Stomach smooth muscle (tissue), 2 donors: ENCODE measurements at regions not wholly inside any gene's neighbourhood (a gene's known extent, or its start where the extent isn't known, plus 50 kb on each side); places are given as distances from the start of the nearest gene placed in this dataset.

Experiments used
- H3K27ac ChIP-seq: one replicate; pipeline ENCODE4 v1.7.0; 2013; ENCODE audit warnings: mild to moderate bottlenecking, low read length, inconsistent platforms
- H3K27me3 ChIP-seq, 2 donors: one replicate each; pipeline ENCODE4 v1.7.0; 2013; ENCODE audit warnings: low read length in 2 of 2; ENCODE audit not compliant: insufficient read depth in 2 of 2, control insufficient read depth in 1 of 2
- H3K36me3 ChIP-seq, 2 donors: one replicate each; pipeline ENCODE4 v1.7.0; 2013; ENCODE audit warnings: low read length in 2 of 2; ENCODE audit not compliant: control insufficient read depth in 2 of 2, insufficient read depth in 2 of 2
- H3K4me1 ChIP-seq: one replicate; pipeline ENCODE4 v1.7.0; 2013; ENCODE audit warnings: low read length; ENCODE audit not compliant: control insufficient read depth, insufficient read depth
- H3K4me3 ChIP-seq, 2 donors: one replicate each; pipeline ENCODE4 v1.7.0; 2013; ENCODE audit warnings: low read length in 2 of 2
- H3K9ac ChIP-seq, 2 donors: one replicate each; pipeline ENCODE4 v1.7.0; 2013; ENCODE audit warnings: low read length in 2 of 2, mild to moderate bottlenecking in 1 of 2
- H3K9me3 ChIP-seq, 2 donors: one replicate each; pipeline ENCODE4 v1.7.0; 2013; ENCODE audit warnings: low read length in 2 of 2; ENCODE audit not compliant: control insufficient read depth in 2 of 2
- donor health status: healthy.
- donor health status: Pancreatic carcinoma.

DNA sequence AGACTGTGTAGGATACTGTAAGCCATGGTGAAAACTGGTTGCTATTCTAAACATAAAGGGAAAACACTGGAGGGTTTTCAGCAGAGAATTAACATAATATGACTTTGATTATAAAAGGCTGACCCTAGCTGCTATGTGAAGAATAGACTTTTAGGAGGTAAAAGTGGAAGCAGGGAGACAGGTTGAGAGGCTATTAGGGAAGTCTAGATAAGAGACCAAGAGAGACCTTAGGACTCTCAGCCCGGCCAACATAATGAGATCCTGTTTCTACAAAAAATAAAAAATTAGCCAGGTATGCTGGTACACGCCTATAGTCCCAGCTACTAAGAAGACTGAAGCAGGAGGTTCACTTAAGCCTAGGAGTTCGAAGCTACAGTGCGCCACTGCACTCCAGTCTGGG lies 393.2 kb upstream of the PMFBP1 start:
- Histone ChIP-seq H3K36me3 (no peaks in the 10 kb centered on the region), H3K4me1 (no peaks in the 10 kb centered on the region), H3K9ac (no peak overlapping the region), H3K4me3 (no peak overlapping the region), H3K27me3 (no peaks in the 10 kb centered on the region), H3K9me3 (no peaks in the 10 kb centered on the region), H3K27ac (no peak overlapping the region)

DNA sequence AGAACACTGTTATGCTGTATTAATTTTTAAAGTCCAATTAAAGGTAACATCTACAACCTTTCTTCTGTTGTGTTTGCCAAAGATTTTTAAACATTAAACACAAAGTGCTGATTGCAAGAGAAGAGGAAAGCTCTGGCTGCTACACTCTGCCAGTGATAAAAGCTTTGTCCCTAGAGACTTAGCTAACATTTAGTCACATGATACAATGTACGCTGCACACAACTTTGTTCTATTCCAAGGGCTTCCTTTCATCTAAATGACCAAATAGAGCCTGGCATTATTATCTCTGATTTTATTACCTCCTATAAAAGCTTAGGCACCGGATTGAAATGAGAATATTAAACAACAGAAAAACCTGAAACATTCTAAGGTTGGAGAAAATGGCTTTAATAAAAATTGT lies 388.7 kb upstream of the PMFBP1 start:
- no peak overlapping the region for H3K4me3 ChIP-seq
- no peaks in the 10 kb centered on the region for H3K9me3 ChIP-seq
- H3K36me3 ChIP-seq: no peaks in the 10 kb centered on the region
- no peak overlapping the region for H3K27ac ChIP-seq
- no peaks in the 10 kb centered on the region for H3K4me1 ChIP-seq
- H3K9ac ChIP-seq: no peak overlapping the region
- H3K27me3 ChIP-seq: no peaks in the 10 kb centered on the region

DNA sequence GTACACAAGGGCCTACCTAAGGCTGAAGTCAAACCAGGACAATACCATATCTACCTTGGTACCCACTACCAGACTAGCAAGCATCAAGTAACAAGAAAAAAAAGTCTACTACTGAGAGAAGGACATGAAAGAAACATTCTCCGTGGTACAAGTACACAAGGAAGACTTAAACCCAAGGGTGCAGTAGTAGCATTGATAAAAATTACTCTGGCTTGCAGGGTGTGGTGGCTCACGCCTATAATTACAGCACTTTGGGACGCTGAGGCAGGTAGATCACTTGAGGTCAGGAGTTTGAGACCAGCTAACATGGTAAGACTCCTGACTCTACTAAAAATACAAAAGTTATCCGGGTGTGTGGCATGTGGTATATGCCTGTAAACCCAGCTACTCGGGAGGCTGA lies 386.5 kb upstream of the PMFBP1 start:
- Histone ChIP-seq H3K4me1 (no peaks in the 10 kb centered on the region), H3K36me3 (no peaks in the 10 kb centered on the region), H3K9ac (no peak overlapping the region), H3K4me3 (no peak overlapping the region), H3K27me3 (no peaks in the 10 kb centered on the region), H3K27ac (no peak overlapping the region), H3K9me3 (no peaks in the 10 kb centered on the region)

DNA sequence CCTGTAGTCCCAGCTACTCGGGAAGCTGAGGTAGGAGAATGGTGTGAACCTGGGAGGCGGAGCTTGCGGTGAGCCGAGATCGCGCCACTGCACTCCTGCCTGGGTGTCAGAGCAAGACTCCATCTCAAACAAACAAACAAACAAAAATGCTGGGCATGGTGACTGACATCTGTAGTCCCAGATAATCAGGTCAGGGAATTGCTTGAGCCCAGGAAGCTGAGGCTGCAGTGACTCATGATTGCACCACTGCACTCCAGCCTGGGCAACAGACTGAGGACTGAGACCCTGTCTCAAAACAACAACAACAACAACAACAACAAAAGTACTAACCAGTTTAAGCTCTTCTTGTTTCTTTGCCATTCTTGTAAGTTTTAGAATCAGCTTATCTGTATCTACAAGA lies 383.0 kb upstream of the PMFBP1 start:
- no peak overlapping the region for H3K9ac ChIP-seq
- H3K9me3 ChIP-seq: no peaks in the 10 kb centered on the region
- no peaks in the 10 kb centered on the region for H3K27me3 ChIP-seq
- no peaks in the 10 kb centered on the region for H3K36me3 ChIP-seq
- no peak overlapping the region for H3K4me3 ChIP-seq
- H3K4me1 ChIP-seq: no peaks in the 10 kb centered on the region
- H3K27ac ChIP-seq: no peak overlapping the region

DNA sequence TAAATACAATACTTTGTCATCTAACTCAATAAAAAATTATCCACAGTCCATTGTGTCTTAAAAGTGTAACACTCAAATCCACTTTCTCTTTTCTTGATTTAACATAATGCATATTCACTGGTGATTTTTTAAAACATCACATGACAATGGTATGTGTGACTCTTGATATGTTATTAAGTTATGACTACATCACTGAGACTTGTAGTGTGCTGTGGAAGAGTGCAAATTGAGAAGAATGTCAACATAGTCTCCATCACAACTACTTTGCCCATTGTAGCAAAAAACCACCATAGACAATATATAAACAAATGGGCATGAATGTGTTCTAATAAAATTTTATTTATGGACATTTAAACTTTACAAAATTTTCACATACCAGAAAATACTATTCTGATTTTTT lies 380.7 kb upstream of the PMFBP1 start:
- Histone ChIP-seq H3K27ac (no peak overlapping the region), H3K27me3 (no peaks in the 10 kb centered on the region), H3K9me3 (no peaks in the 10 kb centered on the region), H3K4me3 (no peak overlapping the region), H3K4me1 (no peaks in the 10 kb centered on the region), H3K36me3 (no peaks in the 10 kb centered on the region), H3K9ac (no peak overlapping the region)

DNA sequence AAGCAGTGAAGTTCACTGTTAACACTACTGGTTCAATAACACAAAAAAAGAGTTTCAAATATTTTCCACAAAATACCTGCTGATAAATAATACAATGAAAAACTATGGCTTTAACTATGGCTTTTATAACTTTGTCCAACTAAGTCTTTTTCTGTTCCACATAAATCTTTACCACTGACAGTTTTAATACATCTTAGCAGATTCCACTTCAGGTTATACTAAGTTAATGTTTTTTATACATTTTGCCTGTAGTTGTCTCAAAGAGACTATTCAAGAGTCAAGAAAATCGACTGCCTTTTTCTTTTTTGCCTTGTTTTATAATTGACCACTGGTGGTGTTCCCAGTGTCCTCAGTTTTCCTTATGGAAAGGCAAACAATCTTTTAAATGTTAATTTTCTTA lies 379.7 kb upstream of the PMFBP1 start:
- Histone ChIP-seq H3K27me3 (no peaks in the 10 kb centered on the region), H3K9me3 (no peaks in the 10 kb centered on the region), H3K4me3 (no peak overlapping the region), H3K36me3 (no peaks in the 10 kb centered on the region), H3K9ac (no peak overlapping the region), H3K4me1 (no peaks in the 10 kb centered on the region), H3K27ac (no peak overlapping the region)

DNA sequence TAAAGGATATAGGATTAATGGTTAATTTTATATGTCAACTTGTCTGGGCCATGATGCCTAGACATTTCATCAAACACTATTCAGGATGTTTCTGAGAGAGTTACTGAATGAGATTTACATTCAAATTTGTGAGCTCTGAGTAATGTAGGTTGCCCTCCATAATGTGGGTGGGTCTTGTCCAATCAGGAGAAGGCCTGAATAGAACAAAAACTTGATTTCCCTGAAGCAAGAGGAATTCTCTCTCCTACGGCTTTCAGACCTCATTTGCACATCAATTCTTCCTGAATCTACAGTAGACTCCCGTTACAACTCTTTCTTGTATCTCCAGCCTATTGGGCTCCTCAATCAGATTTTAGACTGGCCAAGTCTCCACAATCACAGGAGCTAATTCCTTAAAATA lies 377.9 kb upstream of the PMFBP1 start:
- no peak overlapping the region for H3K9ac ChIP-seq
- no peak overlapping the region for H3K4me3 ChIP-seq
- H3K27ac ChIP-seq: no peak overlapping the region
- H3K36me3 ChIP-seq: no peaks in the 10 kb centered on the region
- H3K4me1 ChIP-seq: no peaks in the 10 kb centered on the region
- H3K27me3 ChIP-seq: no peaks in the 10 kb centered on the region
- H3K9me3 ChIP-seq: no peaks in the 10 kb centered on the region

DNA sequence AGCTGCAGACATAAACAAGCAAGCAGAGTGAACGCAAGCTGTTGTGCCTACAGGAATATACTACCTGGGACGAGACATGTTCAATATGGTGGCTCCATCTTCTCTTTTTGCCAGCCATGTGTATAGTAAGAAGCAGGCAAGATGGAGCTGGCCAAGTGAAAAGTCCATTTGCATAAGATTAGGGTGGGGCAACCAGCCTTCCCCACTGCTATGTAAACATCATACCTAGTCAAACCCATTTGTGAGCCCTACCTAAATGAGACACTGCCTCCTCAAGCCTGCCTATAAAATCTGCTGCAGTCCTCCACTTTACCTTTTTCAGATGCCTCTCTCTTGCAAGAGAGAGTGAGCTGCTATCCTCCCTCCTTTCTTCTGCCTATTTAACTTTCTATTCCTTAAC lies 370.1 kb upstream of the PMFBP1 start:
- Histone ChIP-seq H3K9me3 (no peaks in the 10 kb centered on the region), H3K4me3 (no peak overlapping the region), H3K27ac (no peak overlapping the region), H3K27me3 (no peaks in the 10 kb centered on the region), H3K36me3 (no peaks in the 10 kb centered on the region), H3K4me1 (no peaks in the 10 kb centered on the region), H3K9ac (no peak overlapping the region)

DNA sequence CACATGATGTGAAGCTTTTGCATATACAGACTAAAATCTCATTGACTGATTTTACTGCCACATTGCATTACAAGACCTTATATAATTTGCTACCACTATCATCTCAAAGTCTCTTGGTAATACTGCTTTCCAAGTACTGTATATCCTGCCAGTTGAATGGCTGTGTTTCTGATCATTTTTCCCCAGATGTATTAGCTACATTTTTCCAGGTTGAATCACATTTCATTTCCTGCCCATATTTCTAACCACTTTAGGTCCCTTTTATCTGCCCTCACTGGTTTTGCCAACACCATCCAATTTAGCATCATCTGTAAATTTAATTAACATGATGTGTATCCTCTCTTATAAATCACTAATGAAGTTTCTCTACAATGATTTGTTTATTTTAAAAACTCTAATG lies 365.7 kb upstream of the PMFBP1 start:
- Histone ChIP-seq H3K9ac (no peak overlapping the region), H3K27ac (no peak overlapping the region), H3K27me3 (no peaks in the 10 kb centered on the region), H3K36me3 (no peaks in the 10 kb centered on the region), H3K4me1 (no peaks in the 10 kb centered on the region), H3K9me3 (no peaks in the 10 kb centered on the region), H3K4me3 (no peak overlapping the region)

DNA sequence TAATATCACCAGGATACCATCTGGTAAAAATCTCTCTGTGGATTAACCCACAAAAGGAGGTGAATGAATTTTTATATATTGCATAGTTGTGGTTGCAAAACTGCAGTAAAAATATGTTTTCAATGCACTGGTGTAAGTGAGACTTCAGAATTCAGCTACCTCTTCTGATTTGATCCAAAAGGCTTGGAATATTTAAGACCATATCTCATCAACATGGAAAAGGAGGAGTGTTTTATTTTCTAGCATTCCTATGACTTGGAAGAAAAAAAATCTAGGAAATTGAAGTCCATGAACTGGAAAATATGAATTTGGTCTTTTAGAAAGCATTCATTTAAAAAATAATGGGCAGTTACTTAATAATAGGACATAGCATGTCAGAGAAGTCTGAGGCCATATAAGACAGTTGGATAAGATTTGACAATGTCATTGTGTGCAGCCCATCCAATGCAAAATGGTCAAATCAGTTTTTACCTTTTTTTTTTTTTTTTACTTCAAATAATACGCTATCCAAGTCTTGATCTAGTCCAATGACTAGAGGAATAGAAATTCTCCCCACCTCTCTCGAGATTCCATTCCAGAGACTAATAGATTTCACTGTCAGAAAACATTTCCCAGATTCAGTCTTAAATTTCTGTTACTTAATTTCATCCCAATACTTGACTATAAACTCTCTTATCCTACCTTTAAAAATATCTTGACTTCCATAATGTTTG lies 364.9 kb upstream of the PMFBP1 start:
- no peaks in the 10 kb centered on the region for H3K27me3 ChIP-seq
- no peaks in the 10 kb centered on the region for H3K4me1 ChIP-seq
- no peak overlapping the region for H3K27ac ChIP-seq
- H3K9ac ChIP-seq: no peak overlapping the region
- no peaks in the 10 kb centered on the region for H3K9me3 ChIP-seq
- H3K4me3 ChIP-seq: no peak overlapping the region
- H3K36me3 ChIP-seq: no peaks in the 10 kb centered on the region

DNA sequence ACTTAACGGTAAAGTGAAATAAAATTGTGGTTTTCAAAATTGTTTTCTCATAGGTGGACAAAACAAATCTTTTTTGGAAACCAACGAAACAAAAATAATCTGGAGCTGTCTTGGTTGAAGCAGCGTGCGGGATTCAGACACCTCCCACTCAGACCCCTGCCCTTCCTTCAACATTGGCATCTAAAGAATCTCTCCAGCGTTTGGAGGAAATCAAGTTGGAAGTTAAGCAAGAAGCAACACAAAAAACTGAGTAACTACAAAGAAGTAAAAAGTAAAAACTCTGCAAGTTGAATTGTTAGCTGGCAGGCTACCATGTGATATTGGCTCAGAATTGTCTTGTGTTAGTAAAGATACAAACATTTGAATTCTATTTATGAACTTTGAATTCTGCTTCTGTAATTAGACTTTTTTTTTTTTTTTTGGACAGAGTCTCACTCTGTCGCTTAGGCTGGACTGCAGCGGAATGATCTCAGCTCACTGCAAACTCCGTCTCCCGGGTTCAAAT lies 361.0 kb upstream of the PMFBP1 start:
- no peak overlapping the region for H3K27ac ChIP-seq
- H3K4me3 ChIP-seq: no peak overlapping the region
- no peak overlapping the region for H3K9ac ChIP-seq
- H3K36me3 ChIP-seq: no peaks in the 10 kb centered on the region
- H3K27me3 ChIP-seq: no peaks in the 10 kb centered on the region
- no peaks in the 10 kb centered on the region for H3K9me3 ChIP-seq
- H3K4me1 ChIP-seq: no peaks in the 10 kb centered on the region
